MG63 (cell line): ENCODE measurements at regions not wholly inside any gene's neighbourhood (a gene's known extent, or its start where the extent isn't known, plus 50 kb on each side); places are given as distances from the start of the nearest gene placed in this dataset.

ENCODE experiments used
- DNase-seq: peaks from one replicate; pipeline ENCODE4 v3.0.0-alpha.2; 2020
- H3K27me3 ChIP-seq: fragments of 250-450 bp; sonication (Bioruptor Pico); 2 replicates; pipeline ENCODE4 v1.5.1; 2020; ENCODE audit warnings: mild to moderate bottlenecking, moderate library complexity
- H3K36me3 ChIP-seq: fragments of 250-450 bp; sonication (Bioruptor Pico); 2 replicates; pipeline ENCODE4 v1.5.1; 2020; ENCODE audit warnings: mild to moderate bottlenecking, moderate library complexity
- H3K4me3 ChIP-seq: fragments of 250-450 bp; sonication (Bioruptor Pico); 2 replicates; pipeline ENCODE4 v1.5.1; 2020; ENCODE audit warnings: mild to moderate bottlenecking, moderate library complexity
- H3K9me3 ChIP-seq: fragments of 250-450 bp; sonication (Bioruptor Pico); 2 replicates; pipeline ENCODE4 v1.5.1; 2020; ENCODE audit warnings: mild to moderate bottlenecking, moderate library complexity

- Histone ChIP-seq H3K4me3 (no peak overlapping the region), H3K9me3 (no peaks in the 10 kb centered on the region), H3K27me3 (no peaks in the 10 kb centered on the region), H3K36me3 (no peaks in the 10 kb centered on the region)
- no peak for DNase-seq
Measured at GRCh38 chrX:113982766-113983165, 601.1 kb upstream of the HTR2C start.

GRCh38 chrX:113980953-113981352 is 602.9 kb upstream of the HTR2C start:
- no peak for DNase-seq
- H3K4me3 ChIP-seq, result no peak overlapping the region
- H3K27me3 ChIP-seq, result no peaks in the 10 kb centered on the region
- no peaks in the 10 kb centered on the region for H3K36me3 ChIP-seq
- H3K9me3 ChIP-seq, result no peaks in the 10 kb centered on the region

- H3K4me3 ChIP-seq, result no peak overlapping the region
- DNase-seq, result no peak
- H3K9me3 ChIP-seq, result no peaks in the 10 kb centered on the region
Measured at GRCh38 chrX:113977887-113978286, 606.0 kb upstream of the HTR2C start.

GRCh38 chrX:113975441-113975840 is 608.4 kb upstream of the HTR2C start:
- H3K36me3 ChIP-seq, result no peaks in the 10 kb centered on the region
- no peak for DNase-seq
- no peaks in the 10 kb centered on the region for H3K9me3 ChIP-seq
- no peak overlapping the region for H3K4me3 ChIP-seq
- no peaks in the 10 kb centered on the region for H3K27me3 ChIP-seq

More at GRCh38 chrX:113977887-113978286, 606.0 kb upstream of the HTR2C start:
- Histone ChIP-seq H3K27me3 (no peaks in the 10 kb centered on the region), H3K36me3 (no peaks in the 10 kb centered on the region)

GRCh38 chrX:113974881-113975280 is 609.0 kb upstream of the HTR2C start:
- no peak for DNase-seq
- H3K27me3 ChIP-seq, result no peaks in the 10 kb centered on the region
- no peak overlapping the region for H3K4me3 ChIP-seq
- no peaks in the 10 kb centered on the region for H3K9me3 ChIP-seq
- H3K36me3 ChIP-seq, result no peaks in the 10 kb centered on the region

GRCh38 chrX:113973706-113974105 is 610.2 kb upstream of the HTR2C start:
- H3K9me3 ChIP-seq, result no peaks in the 10 kb centered on the region

GRCh38 chrX:113966791-113967190 is 617.1 kb upstream of the HTR2C start:
- H3K9me3 ChIP-seq, result no peaks in the 10 kb centered on the region
- no peaks in the 10 kb centered on the region for H3K27me3 ChIP-seq
- DNase-seq, result no peak
- no peaks in the 10 kb centered on the region for H3K36me3 ChIP-seq
- no peak overlapping the region for H3K4me3 ChIP-seq

More at GRCh38 chrX:113973706-113974105, 610.2 kb upstream of the HTR2C start:
- Histone ChIP-seq H3K27me3 (no peaks in the 10 kb centered on the region), H3K36me3 (no peaks in the 10 kb centered on the region), H3K4me3 (no peak overlapping the region)
- no peak for DNase-seq

- Histone ChIP-seq H3K4me3 (no peak overlapping the region), H3K9me3 (no peaks in the 10 kb centered on the region), H3K27me3 (no peaks in the 10 kb centered on the region), H3K36me3 (no peaks in the 10 kb centered on the region)
- no peak for DNase-seq
Measured at GRCh38 chrX:113962343-113962742, 621.5 kb upstream of the HTR2C start.

GRCh38 chrX:113959912-113960626 is 623.8 kb upstream of the HTR2C start:
- no peak overlapping the region for H3K4me3 ChIP-seq
- H3K27me3 ChIP-seq, result no peaks in the 10 kb centered on the region
- no peaks in the 10 kb centered on the region for H3K9me3 ChIP-seq
- H3K36me3 ChIP-seq, result no peaks in the 10 kb centered on the region
- DNase-seq, result no peak

- no peaks in the 10 kb centered on the region for H3K36me3 ChIP-seq
- DNase-seq, result no peak
- no peaks in the 10 kb centered on the region for H3K27me3 ChIP-seq
- H3K9me3 ChIP-seq, result no peaks in the 10 kb centered on the region
- H3K4me3 ChIP-seq, result no peak overlapping the region
Measured at GRCh38 chrX:113956936-113957335, 627.0 kb upstream of the HTR2C start.

- Histone ChIP-seq H3K4me3 (no peak overlapping the region), H3K9me3 (no peaks in the 10 kb centered on the region), H3K27me3 (no peaks in the 10 kb centered on the region), H3K36me3 (no peaks in the 10 kb centered on the region)
- no peak for DNase-seq
Measured at GRCh38 chrX:113954297-113954696, 629.6 kb upstream of the HTR2C start.

- Histone ChIP-seq H3K9me3 (no peaks in the 10 kb centered on the region), H3K4me3 (no peak overlapping the region), H3K36me3 (no peaks in the 10 kb centered on the region), H3K27me3 (no peaks in the 10 kb centered on the region)
- DNase-seq, result no peak
Measured at GRCh38 chrX:113950081-113950678, 633.7 kb upstream of the HTR2C start.

- no peak for DNase-seq
- no peaks in the 10 kb centered on the region for H3K27me3 ChIP-seq
- H3K9me3 ChIP-seq, result no peaks in the 10 kb centered on the region
- H3K4me3 ChIP-seq, result no peak overlapping the region
- H3K36me3 ChIP-seq, result no peaks in the 10 kb centered on the region
Measured at GRCh38 chrX:113947548-113947947, 636.3 kb upstream of the HTR2C start.

GRCh38 chrX:113935518-113935917 is 648.4 kb upstream of the HTR2C start:
- H3K4me3 ChIP-seq, result no peak overlapping the region
- H3K36me3 ChIP-seq, result no peaks in the 10 kb centered on the region
- DNase-seq, result no peak
- H3K27me3 ChIP-seq, result no peaks in the 10 kb centered on the region
- no peaks in the 10 kb centered on the region for H3K9me3 ChIP-seq

GRCh38 chrX:113933931-113934330 is 650.0 kb upstream of the HTR2C start:
- H3K4me3 ChIP-seq, result no peak overlapping the region
- no peak for DNase-seq
- H3K27me3 ChIP-seq, result no peaks in the 10 kb centered on the region
- no peaks in the 10 kb centered on the region for H3K36me3 ChIP-seq
- H3K9me3 ChIP-seq, result no peaks in the 10 kb centered on the region

- H3K9me3 ChIP-seq, result no peaks in the 10 kb centered on the region
- peak; percentile 9 for DNase-seq
- H3K27me3 ChIP-seq, result no peaks in the 10 kb centered on the region
Measured at GRCh38 chrX:113929004-113929403, 654.9 kb upstream of the HTR2C start.

GRCh38 chrX:113920661-113921060 is 663.2 kb upstream of the HTR2C start:
- DNase-seq, result no peak

More at GRCh38 chrX:113929004-113929403, 654.9 kb upstream of the HTR2C start:
- no peak overlapping the region for H3K4me3 ChIP-seq
- no peaks in the 10 kb centered on the region for H3K36me3 ChIP-seq

GRCh38 chrX:113919387-113919786 is 664.5 kb upstream of the HTR2C start:
- Histone ChIP-seq H3K9me3 (no peaks in the 10 kb centered on the region), H3K4me3 (no peak overlapping the region), H3K36me3 (no peaks in the 10 kb centered on the region), H3K27me3 (no peaks in the 10 kb centered on the region)
- no peak for DNase-seq

More at GRCh38 chrX:113920661-113921060, 663.2 kb upstream of the HTR2C start:
- H3K9me3 ChIP-seq, result no peaks in the 10 kb centered on the region
- H3K27me3 ChIP-seq, result no peaks in the 10 kb centered on the region
- no peak overlapping the region for H3K4me3 ChIP-seq
- H3K36me3 ChIP-seq, result no peaks in the 10 kb centered on the region
